Calu3 (cell line): ENCODE measurements at regions not wholly inside any gene's neighbourhood (a gene's known extent, or its start where the extent isn't known, plus 50 kb on each side); places are given as distances from the start of the nearest gene placed in this dataset.

Source experiments
- BruUV-seq: library from RNA; stranded (reverse); fragments of 400-500 nt; replicated peaks from 2 replicates; lab custom pipeline; 2021; lab: Mats Ljungman, UMichigan
- CTCF ChIA-PET: fragments of 300-600 bp; sonication (Branson Sonifier 250); formaldehyde crosslinking; loops from one replicate; lab custom pipeline; 2022; ENCODE audit warnings: antibody characterized with exemption; lab: Charles Lee
- DNase-seq: peaks from one replicate; pipeline ENCODE4 v3.0.0; 2022
- H3K27ac Mint-ChIP-seq: one replicate; pipeline ENCODE4 v1.8.0; 2022; ENCODE audit warnings: mixed read lengths; ENCODE audit not compliant: unreplicated experiment
- H3K27me3 Mint-ChIP-seq: one replicate; pipeline ENCODE4 v1.8.0; 2022; ENCODE audit warnings: mixed read lengths; ENCODE audit not compliant: unreplicated experiment
- H3K36me3 Mint-ChIP-seq: one replicate; pipeline ENCODE4 v1.8.0; 2022; ENCODE audit warnings: mild to moderate bottlenecking, moderate library complexity, mixed read lengths; ENCODE audit not compliant: insufficient read depth, unreplicated experiment
- H3K4me1 Mint-ChIP-seq: one replicate; pipeline ENCODE4 v1.8.0; 2022; ENCODE audit warnings: mild to moderate bottlenecking, low read depth, mixed read lengths; ENCODE audit not compliant: unreplicated experiment
- H3K4me3 Mint-ChIP-seq: one replicate; pipeline ENCODE4 v1.8.0; 2022; ENCODE audit warnings: mild to moderate bottlenecking, low read depth, moderate library complexity, mixed read lengths; ENCODE audit not compliant: unreplicated experiment
- H3K9me3 Mint-ChIP-seq: one replicate; pipeline ENCODE4 v1.8.0; 2022; ENCODE audit warnings: low read depth, mixed read lengths; ENCODE audit not compliant: unreplicated experiment
- CTCF ChIP-seq: fragments of 200-600 bp; IDR thresholded peaks from one replicate; pipeline ENCODE4 v1.8.0; 2022; ENCODE audit warnings: antibody characterized with exemption; ENCODE audit not compliant: unreplicated experiment
- intact Hi-C: fragments of 100-400 bp; cut with micrococcal nuclease; formaldehyde crosslinking; loops from one replicate; pipeline ENCODE4 v1.10.0; 2022; ENCODE audit not compliant: unreplicated experiment

DNA sequence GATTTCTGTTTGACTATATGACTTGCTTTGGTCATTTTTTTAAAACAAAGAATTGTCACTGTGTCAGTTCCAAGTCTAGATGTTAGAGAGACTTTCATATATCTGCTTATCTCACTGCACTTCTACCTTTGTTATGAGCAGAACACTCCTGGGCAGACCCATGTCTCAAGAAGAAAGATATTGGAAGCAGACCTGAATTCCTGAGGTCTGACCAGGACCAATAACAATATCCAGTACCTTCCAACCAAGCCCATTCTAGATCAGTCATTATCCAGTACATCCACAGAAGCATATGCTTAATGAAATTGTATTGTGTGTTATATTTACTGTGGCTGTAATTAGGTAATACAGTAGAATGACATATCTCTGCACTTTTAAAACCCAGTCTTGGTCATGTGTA is 811.3 kb upstream of the GBE1 start:
- H3K9me3 Mint-ChIP-seq, result no peaks in the 10 kb centered on the region
- H3K4me3 Mint-ChIP-seq, result no peak overlapping the region
- H3K27ac Mint-ChIP-seq, result no peak overlapping the region
- intact Hi-C loops, result no loop called here
- no peak for TF ChIP-seq CTCF
- no peaks in the 10 kb centered on the region for H3K36me3 Mint-ChIP-seq
- CTCF ChIA-PET, result no interaction called here
- no peaks in the 10 kb centered on the region for H3K27me3 Mint-ChIP-seq
- no peaks in the 10 kb centered on the region for H3K4me1 Mint-ChIP-seq
- no TSS peak for BruUV-seq
- DNase-seq, result no peak

GRCh38 chr3:82568776-82569338 is 807.4 kb upstream of the GBE1 start:
- no peak for DNase-seq
- H3K4me1 Mint-ChIP-seq, result no peaks in the 10 kb centered on the region
- H3K27ac Mint-ChIP-seq, result no peak overlapping the region
- CTCF ChIA-PET, result no interaction called here
- H3K9me3 Mint-ChIP-seq, result no peaks in the 10 kb centered on the region
- no peaks in the 10 kb centered on the region for H3K27me3 Mint-ChIP-seq
- no peaks in the 10 kb centered on the region for H3K36me3 Mint-ChIP-seq
- no peak for TF ChIP-seq CTCF
- intact Hi-C loops, result no loop called here
- no TSS peak for BruUV-seq
- H3K4me3 Mint-ChIP-seq, result no peak overlapping the region

DNA sequence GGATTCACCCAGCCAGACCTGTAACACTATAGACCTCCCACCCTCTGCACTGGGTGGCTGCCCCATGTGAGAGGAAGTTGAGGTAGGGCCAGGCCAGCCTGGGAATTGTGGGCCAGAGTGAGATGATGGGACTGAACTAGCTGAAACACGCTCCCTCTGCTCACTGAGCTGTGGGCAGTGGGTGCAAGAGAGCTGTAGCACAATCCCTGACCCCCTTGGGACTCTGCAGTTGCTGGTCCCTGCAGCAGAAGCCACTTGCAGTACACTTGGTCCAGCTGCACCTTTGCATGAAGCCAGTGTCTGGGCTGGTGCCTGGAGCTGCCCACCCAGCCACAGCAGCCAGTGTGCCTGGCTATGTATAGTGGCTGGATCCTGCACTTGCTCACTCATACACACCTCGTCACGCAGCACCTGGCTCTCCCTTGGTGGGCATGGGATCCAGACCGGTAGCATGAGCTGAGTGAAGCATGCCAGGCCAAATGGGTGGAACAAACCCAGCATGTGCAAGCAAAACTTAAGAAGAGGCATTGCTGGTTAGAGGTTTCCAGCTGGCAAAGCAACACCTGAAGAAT is 805.7 kb upstream of the GBE1 start:
- H3K9me3 Mint-ChIP-seq, result no peaks in the 10 kb centered on the region
- CTCF ChIA-PET, result no interaction called here
- TF ChIP-seq CTCF, result no peak
- intact Hi-C loops, result no loop called here
- DNase-seq, result no peak
- no peak overlapping the region for H3K4me3 Mint-ChIP-seq
- no peaks in the 10 kb centered on the region for H3K27me3 Mint-ChIP-seq
- H3K36me3 Mint-ChIP-seq, result no peaks in the 10 kb centered on the region
- no TSS peak for BruUV-seq
- no peaks in the 10 kb centered on the region for H3K4me1 Mint-ChIP-seq
- no peak overlapping the region for H3K27ac Mint-ChIP-seq

DNA sequence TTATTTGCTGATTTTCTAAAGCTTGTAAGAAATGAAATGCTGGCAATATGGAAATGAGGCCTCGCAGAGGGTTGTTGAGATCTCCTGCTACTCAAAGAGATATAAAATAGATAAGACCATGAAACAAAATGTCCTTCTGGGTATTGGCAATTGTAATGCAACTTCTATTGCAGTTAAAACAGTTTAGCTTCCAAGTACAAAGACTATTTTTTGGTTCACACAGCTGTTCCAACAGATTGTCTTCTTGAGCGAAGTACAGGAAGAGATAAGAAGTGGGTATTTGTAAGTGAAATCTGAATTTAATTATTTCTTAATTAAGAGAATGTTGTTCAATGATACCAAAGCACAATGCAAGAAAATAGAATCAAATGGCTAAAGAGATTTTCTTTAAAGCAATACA is 801.5 kb upstream of the GBE1 start:
- CTCF ChIA-PET, result no interaction called here
- no peak for DNase-seq
- Mint-ChIP-seq H3K4me1 (no peaks in the 10 kb centered on the region), H3K9me3 (no peaks in the 10 kb centered on the region), H3K27ac (no peak overlapping the region), H3K36me3 (no peaks in the 10 kb centered on the region), H3K27me3 (no peaks in the 10 kb centered on the region), H3K4me3 (no peak overlapping the region)
- intact Hi-C loops, result no loop called here
- no peak for TF ChIP-seq CTCF
- no TSS peak for BruUV-seq
